ENCODE measurements at regions not wholly inside any gene's neighbourhood (a gene's known extent, or its start where the extent isn't known, plus 50 kb on each side); places are given as distances from the start of the nearest gene placed in this dataset.

DNA sequence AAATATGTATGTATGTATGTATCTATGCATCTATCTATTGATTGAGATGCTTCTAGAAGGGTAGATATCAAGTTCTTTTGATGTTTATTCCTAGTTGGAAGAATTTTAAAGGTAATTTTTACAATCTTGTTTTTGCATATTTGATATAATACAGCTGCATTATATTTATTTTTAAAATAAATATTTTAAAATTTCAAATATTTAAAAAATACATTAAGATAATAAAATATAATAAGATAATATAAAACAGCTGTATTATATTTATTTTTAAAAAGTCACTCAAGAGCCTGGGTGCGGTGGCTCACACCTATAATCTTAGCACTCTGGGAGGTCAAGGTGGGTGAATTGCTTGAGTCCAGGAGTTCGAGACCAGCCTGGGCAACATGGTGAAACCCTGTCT lies 92.5 kb downstream of the LIPG start:
- no peak for TF ChIP-seq CTCF (IDR thresholded peaks at IDR 0.05; ENCODE audit: insufficient read depth, low read depth, low read length)
- H3K4me3 ChIP-seq (ENCODE audit: low read depth, low read length), result no peak overlapping the region
- DNase-seq (ENCODE audit: low read depth), result no peak

- DNase-seq (ENCODE audit: low read depth), result no peak
- H3K4me3 ChIP-seq (ENCODE audit: low read depth, low read length), result no peak overlapping the region
- no peak for TF ChIP-seq CTCF (IDR thresholded peaks at IDR 0.05; ENCODE audit: insufficient read depth, low read depth, low read length)
These were observed 91.2 kb downstream of the LIPG start for GRCh38 chr18:49652881-49653724.

GRCh38 chr18:49651033-49651432 lies 89.2 kb downstream of the LIPG start:
- no peak overlapping the region for H3K4me3 ChIP-seq (ENCODE audit: low read depth, low read length)
- DNase-seq (ENCODE audit: low read depth), result no peak
- no peak for TF ChIP-seq CTCF (IDR thresholded peaks at IDR 0.05; ENCODE audit: insufficient read depth, low read depth, low read length)

DNA sequence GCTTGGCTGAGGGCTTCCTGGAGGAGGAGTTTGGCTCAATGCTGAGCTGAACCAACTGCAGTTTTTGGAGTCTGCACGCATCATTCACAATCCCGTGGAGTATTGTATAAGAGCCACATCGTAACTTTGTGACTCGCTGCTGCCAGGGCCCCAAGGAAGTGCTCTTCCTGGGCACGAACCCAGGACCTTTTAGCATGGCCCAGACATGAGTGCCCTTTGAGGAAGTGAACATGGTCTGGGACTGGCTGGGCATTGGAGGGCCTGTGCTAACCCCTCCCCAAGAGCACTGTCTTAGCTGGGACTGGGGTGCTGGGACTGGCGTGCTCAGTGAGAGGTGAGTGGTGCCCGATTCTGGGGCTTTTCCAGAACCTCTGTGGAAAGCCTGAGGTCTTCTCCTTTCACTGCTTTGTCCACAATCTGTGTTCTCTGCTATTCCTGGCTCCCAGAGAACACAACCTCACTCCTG lies 88.6 kb downstream of the LIPG start:
- no peak for DNase-seq (ENCODE audit: low read depth)
- TF ChIP-seq CTCF (IDR thresholded peaks at IDR 0.05; ENCODE audit: insufficient read depth, low read depth, low read length), result no peak

DNA sequence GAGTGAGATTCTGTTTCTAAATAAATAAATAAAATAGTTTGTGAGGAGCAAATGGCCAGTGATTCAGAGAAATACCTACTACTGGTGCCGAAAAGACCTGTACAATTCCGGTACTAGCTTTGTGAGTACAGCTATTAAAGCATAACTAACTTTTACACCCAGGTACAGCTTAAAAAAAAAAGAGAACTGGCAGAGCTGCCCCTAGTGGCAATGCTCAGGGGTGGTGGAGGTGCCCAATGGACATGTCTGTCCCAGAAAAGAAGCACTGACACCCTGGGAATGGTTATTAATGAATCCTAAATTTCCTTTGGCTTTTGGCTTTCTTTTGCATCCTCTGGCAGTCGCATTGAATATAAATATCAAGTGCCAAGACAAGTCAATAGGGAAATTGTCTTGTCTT lies 87.0 kb downstream of the LIPG start:
- no peak overlapping the region for H3K4me3 ChIP-seq (ENCODE audit: low read depth, low read length)
- DNase-seq (ENCODE audit: low read depth), result no peak
- TF ChIP-seq CTCF (IDR thresholded peaks at IDR 0.05; ENCODE audit: insufficient read depth, low read depth, low read length), result peak; percentile 7

More for the DNA sequence above, 88.6 kb downstream of the LIPG start:
- no peak overlapping the region for H3K4me3 ChIP-seq (ENCODE audit: low read depth, low read length)

Measured in fibroblast of villous mesenchyme (primary cell).